GM18499 (cell line): ENCODE measurements at regions not wholly inside any gene's neighbourhood (a gene's known extent, or its start where the extent isn't known, plus 50 kb on each side); places are given as distances from the start of the nearest gene placed in this dataset.
"Not testable (repeated sequence)": the region's sequence is repeated elsewhere in the genome, so short reads cannot be mapped to it uniquely, and the experiment has no call there.

Experiments used
- ATAC-seq: cut with Tn5 transposase; IDR thresholded peaks from one replicate; pipeline ENCODE4 v1.9.1; 2021; ENCODE audit warnings: moderate number of reproducible peaks; ENCODE audit not compliant: insufficient read depth, unreplicated experiment

- ATAC-seq, result no peak
These were observed 1196.0 kb downstream of the GALC start for GRCh38 chr14:86797075-86797351.

GRCh38 chr14:86796221-86797074, 1196.5 kb downstream of the GALC start:
- no peak for ATAC-seq

- no peak for ATAC-seq
These were observed 1198.3 kb downstream of the GALC start for GRCh38 chr14:86794689-86795088.

- no peak for ATAC-seq
These were observed 1202.3 kb downstream of the GALC start for GRCh38 chr14:86790408-86791364.

- ATAC-seq, result no peak
These were observed 1204.8 kb downstream of the GALC start for GRCh38 chr14:86788224-86788623.

GRCh38 chr14:86787717-86788116, 1205.3 kb downstream of the GALC start:
- no peak for ATAC-seq

- ATAC-seq, result no peak
These were observed 1210.8 kb downstream of the GALC start for GRCh38 chr14:86782092-86782580.

GRCh38 chr14:86780876-86781510, 1212.0 kb downstream of the GALC start:
- no peak for ATAC-seq

GRCh38 chr14:86780461-86780860, 1212.5 kb downstream of the GALC start:
- ATAC-seq, result no peak

- no peak for ATAC-seq
These were observed 1213.6 kb downstream of the GALC start for GRCh38 chr14:86779416-86779815.

- ATAC-seq, result no peak
These were observed 1214.9 kb downstream of the GALC start for GRCh38 chr14:86777963-86778602.

- not testable (repeated sequence) for ATAC-seq
These were observed 1217.1 kb downstream of the GALC start for GRCh38 chr14:86775896-86776295.

- no peak for ATAC-seq
These were observed 1218.1 kb downstream of the GALC start for GRCh38 chr14:86774916-86775315.

GRCh38 chr14:86772075-86772474, 1220.9 kb downstream of the GALC start:
- no peak for ATAC-seq

GRCh38 chr14:86770186-86770585, 1222.8 kb downstream of the GALC start:
- no peak for ATAC-seq

- ATAC-seq, result no peak
These were observed 1226.5 kb downstream of the GALC start for GRCh38 chr14:86766469-86766868.

- no peak for ATAC-seq
These were observed 1231.4 kb downstream of the GALC start for GRCh38 chr14:86761611-86762010.

GRCh38 chr14:86756521-86757190, 1226.7 kb downstream of the FLRT2 start:
- no peak for ATAC-seq

- ATAC-seq, result not testable (repeated sequence)
These were observed 1220.5 kb downstream of the FLRT2 start for GRCh38 chr14:86750488-86750887.

GRCh38 chr14:86739761-86740160, 1209.8 kb downstream of the FLRT2 start:
- ATAC-seq, result no peak
